Duodenal mucosa (tissue), 2 donors: ENCODE measurements at regions not wholly inside any gene's neighbourhood (a gene's known extent, or its start where the extent isn't known, plus 50 kb on each side); places are given as distances from the start of the nearest gene placed in this dataset.

ENCODE experiments used
- H3K27ac ChIP-seq: one replicate; pipeline ENCODE4 v1.7.0; 2013; ENCODE audit warnings: low read depth, low read length
- H3K27me3 ChIP-seq, 2 donors: one replicate each; pipeline ENCODE4 v1.7.0; 2013; ENCODE audit warnings: low read length in 2 of 2, control low read depth in 1 of 2; ENCODE audit not compliant: insufficient read depth in 2 of 2, control insufficient read depth in 1 of 2
- H3K36me3 ChIP-seq, 2 donors: one replicate each; pipeline ENCODE4 v1.7.0; 2013; ENCODE audit warnings: low read length in 2 of 2, control low read depth in 1 of 2; ENCODE audit not compliant: insufficient read depth in 2 of 2, control insufficient read depth in 1 of 2
- H3K4me1 ChIP-seq, 2 donors: one replicate each; pipeline ENCODE4 v1.7.0; 2013; ENCODE audit warnings: low read length in 2 of 2, control low read depth in 1 of 2; ENCODE audit not compliant: insufficient read depth in 2 of 2, control insufficient read depth in 1 of 2
- H3K4me3 ChIP-seq, 2 donors: one replicate each; pipeline ENCODE4 v1.7.0; 2013; ENCODE audit warnings: low read length in 2 of 2, low read depth in 1 of 2
- H3K9ac ChIP-seq, 2 donors: one replicate each; pipeline ENCODE4 v1.7.0; 2013; ENCODE audit warnings: low read length in 2 of 2, low read depth in 1 of 2
- H3K9me3 ChIP-seq, 2 donors: one replicate each; pipeline ENCODE4 v1.7.0; 2013; ENCODE audit warnings: low read length in 2 of 2, control low read depth in 1 of 2; ENCODE audit not compliant: control insufficient read depth in 1 of 2

DNA sequence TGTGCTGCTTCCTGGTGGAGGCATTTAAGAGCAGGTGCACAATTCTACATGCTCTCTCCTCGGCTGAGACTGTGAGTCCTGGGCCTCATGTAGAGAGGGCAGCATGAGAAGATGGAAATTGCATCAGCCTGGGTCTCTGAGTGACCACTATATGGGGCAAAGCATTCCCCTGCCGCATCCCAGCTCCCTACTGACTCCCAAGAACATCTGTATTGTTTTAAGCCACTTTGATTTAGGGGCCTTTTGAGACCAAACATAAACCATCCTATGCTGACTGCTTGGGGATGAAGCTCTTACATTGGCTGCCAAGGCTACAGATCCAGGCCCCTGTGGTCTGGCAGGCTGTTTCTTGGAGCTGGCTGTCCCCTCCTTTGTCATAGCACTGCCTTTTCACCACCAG, 101.3 kb upstream of the TBX20 start:
- no peaks in the 10 kb centered on the region for H3K27me3 ChIP-seq
- no peaks in the 10 kb centered on the region for H3K4me1 ChIP-seq
- no peak overlapping the region for H3K9ac ChIP-seq
- H3K36me3 ChIP-seq: no peaks in the 10 kb centered on the region
- no peak overlapping the region for H3K27ac ChIP-seq
- no peaks in the 10 kb centered on the region for H3K9me3 ChIP-seq
- H3K4me3 ChIP-seq: no peak overlapping the region

GRCh38 chr7:35353481-35353880, 99.6 kb upstream of the TBX20 start:
- Histone ChIP-seq H3K9me3 (no peaks in the 10 kb centered on the region), H3K27ac (no peak overlapping the region), H3K36me3 (no peaks in the 10 kb centered on the region), H3K4me1 (no peaks in the 10 kb centered on the region), H3K27me3 (no peaks in the 10 kb centered on the region), H3K4me3 (no peak overlapping the region), H3K9ac (no peak overlapping the region)

DNA sequence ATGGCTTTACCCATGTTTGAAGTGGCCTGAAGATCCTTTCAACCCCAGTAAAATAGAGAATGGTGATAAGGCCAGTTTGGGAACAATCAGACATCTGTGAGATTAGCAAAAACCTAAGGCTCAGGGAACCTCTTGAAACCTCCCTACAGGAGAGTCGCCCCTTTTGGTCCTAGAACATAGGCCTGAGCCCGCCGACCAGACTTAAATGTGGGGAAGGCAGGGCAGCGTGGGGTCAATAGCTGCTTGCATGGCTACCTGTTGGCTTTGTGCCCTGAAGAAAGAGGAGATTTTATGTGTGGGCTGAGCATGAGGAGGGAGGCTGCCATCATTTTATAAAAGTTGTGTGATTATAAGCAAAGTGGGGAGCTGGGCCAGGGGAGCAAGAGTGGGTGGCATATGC, 97.6 kb upstream of the TBX20 start:
- Histone ChIP-seq H3K4me1 (no peaks in the 10 kb centered on the region), H3K9me3 (no peaks in the 10 kb centered on the region), H3K4me3 (no peak overlapping the region), H3K36me3 (no peaks in the 10 kb centered on the region), H3K27me3 (no peaks in the 10 kb centered on the region), H3K9ac (no peak overlapping the region), H3K27ac (no peak overlapping the region)

GRCh38 chr7:35348611-35349400, 94.9 kb upstream of the TBX20 start:
- Histone ChIP-seq H3K9me3 (no peaks in the 10 kb centered on the region), H3K27me3 (no peaks in the 10 kb centered on the region), H3K27ac (no peak overlapping the region), H3K9ac (no peak overlapping the region), H3K4me3 (no peak overlapping the region), H3K36me3 (no peaks in the 10 kb centered on the region), H3K4me1 (no peaks in the 10 kb centered on the region)

GRCh38 chr7:35342786-35343185, 88.9 kb upstream of the TBX20 start:
- no peaks in the 10 kb centered on the region for H3K27me3 ChIP-seq
- no peaks in the 10 kb centered on the region for H3K4me1 ChIP-seq
- no peaks in the 10 kb centered on the region for H3K9me3 ChIP-seq
- H3K9ac ChIP-seq: no peak overlapping the region
- no peak overlapping the region for H3K27ac ChIP-seq
- no peaks in the 10 kb centered on the region for H3K36me3 ChIP-seq
- no peak overlapping the region for H3K4me3 ChIP-seq

GRCh38 chr7:35339811-35340210, 85.9 kb upstream of the TBX20 start:
- H3K4me1 ChIP-seq: no peaks in the 10 kb centered on the region
- H3K4me3 ChIP-seq: no peak overlapping the region
- H3K9me3 ChIP-seq: no peaks in the 10 kb centered on the region
- H3K36me3 ChIP-seq: no peaks in the 10 kb centered on the region
- no peak overlapping the region for H3K9ac ChIP-seq
- H3K27ac ChIP-seq: no peak overlapping the region
- no peaks in the 10 kb centered on the region for H3K27me3 ChIP-seq

DNA sequence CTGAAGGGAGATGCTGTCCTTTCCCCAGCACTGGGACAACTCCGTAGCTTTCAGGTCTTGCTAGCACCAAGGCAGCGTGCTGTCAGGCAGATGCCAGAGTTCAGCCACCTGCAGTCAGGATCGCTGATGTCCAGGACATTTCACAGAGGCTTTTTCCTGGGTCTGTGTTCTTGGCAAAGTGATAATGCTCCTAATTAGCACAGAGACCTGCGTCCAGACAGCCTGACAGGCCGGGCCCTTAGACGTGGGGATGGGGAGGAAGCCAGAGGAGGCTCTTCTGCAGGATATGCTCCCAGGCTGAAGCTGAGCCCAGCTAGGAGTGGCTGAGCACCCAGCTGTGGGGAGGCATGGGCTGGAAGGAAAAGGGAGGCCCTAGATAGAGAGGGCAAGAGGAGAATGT, 82.5 kb upstream of the TBX20 start:
- Histone ChIP-seq H3K9ac (no peak overlapping the region), H3K36me3 (no peaks in the 10 kb centered on the region), H3K27ac (no peak overlapping the region), H3K4me1 (no peaks in the 10 kb centered on the region), H3K27me3 (no peaks in the 10 kb centered on the region), H3K4me3 (no peak overlapping the region), H3K9me3 (no peaks in the 10 kb centered on the region)

- Histone ChIP-seq H3K36me3 (no peaks in the 10 kb centered on the region), H3K4me1 (no peaks in the 10 kb centered on the region), H3K9ac (no peak overlapping the region), H3K27me3 (no peaks in the 10 kb centered on the region), H3K27ac (no peak overlapping the region), H3K9me3 (no peaks in the 10 kb centered on the region), H3K4me3 (no peak overlapping the region)
Observed at GRCh38 chr7:35334506-35334905, 80.6 kb upstream of the TBX20 start.

DNA sequence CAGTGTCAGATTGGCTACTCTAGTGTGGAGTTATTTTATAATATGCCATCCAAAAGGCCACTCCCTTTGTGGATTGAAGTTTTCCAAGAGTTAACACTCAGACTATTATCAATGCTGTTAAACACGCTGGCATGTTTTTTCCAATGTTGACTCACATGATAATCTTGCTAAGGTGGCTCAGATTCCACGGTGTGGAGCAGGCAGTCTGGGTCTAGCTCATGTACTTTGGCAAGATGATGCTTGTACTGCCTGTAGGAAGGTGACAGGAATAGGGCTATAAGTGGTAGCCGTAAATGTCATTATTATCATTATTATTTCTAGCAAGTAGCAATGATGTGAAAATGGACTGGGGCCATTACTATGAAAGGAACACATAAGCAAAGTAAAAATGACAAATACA, 79.4 kb upstream of the TBX20 start:
- Histone ChIP-seq H3K9me3 (no peaks in the 10 kb centered on the region), H3K4me1 (no peaks in the 10 kb centered on the region), H3K4me3 (no peak overlapping the region), H3K27me3 (no peaks in the 10 kb centered on the region), H3K36me3 (no peaks in the 10 kb centered on the region), H3K9ac (no peak overlapping the region), H3K27ac (no peak overlapping the region)

DNA sequence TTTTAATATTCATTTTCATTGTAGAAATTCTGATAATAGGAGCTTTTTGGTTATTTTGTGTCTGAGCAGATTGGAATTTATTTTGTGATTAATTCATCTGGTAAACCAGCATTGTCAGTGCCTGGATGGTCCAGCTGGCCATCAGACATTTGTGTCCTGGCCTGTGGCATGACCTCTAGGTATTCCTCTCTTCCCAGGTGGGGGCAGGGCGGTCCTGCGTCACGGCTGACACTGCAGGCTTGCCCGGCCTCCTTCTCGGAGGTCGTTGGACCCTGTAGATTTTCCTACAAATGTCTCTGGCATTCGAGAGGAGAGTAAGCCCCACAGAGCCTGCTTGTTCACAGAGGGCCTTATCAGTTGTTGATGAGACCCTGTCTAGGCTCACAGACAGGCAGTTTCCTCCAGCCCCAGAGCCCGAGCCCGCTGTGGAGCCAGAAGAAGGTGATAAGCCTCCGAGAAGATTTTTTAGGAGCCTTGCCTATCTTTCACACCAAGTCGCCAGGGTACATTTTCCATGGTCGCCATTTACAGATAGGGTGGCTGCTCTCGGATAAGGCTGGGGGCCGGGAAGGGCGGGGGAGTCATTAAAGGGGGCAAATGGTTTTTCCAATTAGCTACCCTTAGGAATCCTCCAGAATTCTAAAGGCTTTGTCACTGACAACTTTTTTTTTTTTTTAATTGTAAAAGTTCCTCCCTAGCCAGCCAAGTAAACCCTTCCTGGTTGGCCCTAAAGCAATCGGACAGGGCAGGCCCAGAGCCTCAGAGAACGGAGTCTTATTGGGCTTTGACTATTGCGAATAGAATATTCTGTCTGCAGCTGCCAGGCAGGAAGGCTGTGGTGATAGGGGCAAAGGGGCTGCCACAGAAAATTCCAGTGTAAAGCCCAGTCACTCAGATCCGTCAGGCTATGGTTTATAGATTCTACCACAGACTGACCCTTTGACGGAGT, 78.1 kb upstream of the TBX20 start:
- Histone ChIP-seq H3K9me3 (no peaks in the 10 kb centered on the region), H3K9ac (no peak overlapping the region), H3K36me3 (no peaks in the 10 kb centered on the region), H3K27ac (no peak overlapping the region), H3K27me3 (no peaks in the 10 kb centered on the region), H3K4me1 (no peaks in the 10 kb centered on the region), H3K4me3 (no peak overlapping the region)
